ENCODE measurements at regions not wholly inside any gene's neighbourhood (a gene's known extent, or its start where the extent isn't known, plus 50 kb on each side); places are given as distances from the start of the nearest gene placed in this dataset.

DNA sequence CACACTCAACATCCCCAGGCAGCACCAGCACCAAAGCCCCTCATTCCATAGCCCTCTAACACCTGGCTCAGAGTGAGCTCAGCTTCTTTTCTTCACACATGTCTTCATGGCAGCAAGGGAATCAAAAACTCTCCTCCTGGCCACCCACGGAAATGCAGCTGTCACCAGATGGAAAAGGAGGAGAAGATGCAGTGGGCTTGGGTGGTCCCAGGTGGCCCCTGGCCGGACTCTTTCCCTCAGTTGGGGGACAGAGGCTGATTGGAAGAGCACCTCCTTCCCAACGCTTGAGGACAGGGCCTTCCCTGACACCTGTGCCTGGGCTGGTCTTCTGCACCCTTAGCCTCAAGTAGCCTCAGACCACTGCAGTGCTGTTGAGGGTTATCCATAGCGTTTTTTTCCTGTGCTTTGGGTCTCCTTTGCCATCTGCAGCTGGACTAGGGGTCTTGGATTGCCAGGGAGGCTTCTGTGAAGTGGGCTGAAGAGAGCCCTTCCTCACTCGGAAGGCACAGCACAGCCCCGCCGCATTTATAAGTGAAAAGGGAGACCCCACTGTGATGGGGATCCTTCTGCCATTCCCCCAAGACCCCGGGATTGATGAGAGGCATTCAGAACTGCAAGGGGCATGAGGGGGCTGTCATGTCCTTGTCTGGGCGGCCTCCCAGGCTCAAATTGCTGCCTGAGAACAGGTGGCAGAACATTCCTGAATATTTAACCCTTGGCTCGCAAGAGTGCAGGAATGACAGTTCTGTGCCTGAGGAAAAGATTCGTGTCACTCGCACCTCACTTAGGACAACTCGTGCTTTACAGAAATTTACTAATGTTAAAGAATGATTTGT is 200.0 kb downstream of the AUH start:
- no peak for FAIRE-seq
- Histone ChIP-seq H2BK20ac (ENCODE audit: low read length) (no peak overlapping the region), H2BK15ac (ENCODE audit: low read length) (peak overlapping the region; percentile 61; the same call in 1 of the 2 replicates), H2BK12ac (ENCODE audit: low read depth, low read length) (peak overlapping the region; percentile 85; the same call in 1 of the 2 replicates), H3K14ac (ENCODE audit: insufficient read length) (no peak overlapping the region), H3K23me2 (ENCODE audit: low read depth, low read length) (peaks cover 2% of the 10 kb centered on the region; the same call in 1 of the 2 replicates), H3K23ac (ENCODE audit: insufficient read length) (no peak overlapping the region), H3K4me1 (replicated peaks in 1 of 4; ENCODE audit: control insufficient read depth in 3 of 4, insufficient read depth in 4 of 4, low read length in 3 of 4) (peaks cover 0 to 15% (median 6%) of the 10 kb centered on the region in 4 experiments; a peak in 5 of 7 replicates), H3K79me1 (ENCODE audit: low read depth, low read length) (no peaks in the 10 kb centered on the region), H3K9ac (replicated peaks in 1 of 4; ENCODE audit: extremely low read depth in 1 of 4, low read depth in 3 of 4, low read length in 3 of 4) (no peak overlapping the region), H3K36me3 (ENCODE audit: control insufficient read depth in 2 of 4, insufficient read depth in 4 of 4, low read length in 3 of 4) (no peaks in the 10 kb centered on the region), H3K27ac (ENCODE audit: low read depth, low read length) (no peak overlapping the region), H3K4me2 (ENCODE audit: insufficient read depth in 1 of 2, low read depth in 2 of 2, low read length in 2 of 2) (no peak overlapping the region; a peak in 1 of 4 replicates), H4K5ac (ENCODE audit: insufficient read length, low read depth, low read length) (no peak overlapping the region), H2AFZ (ENCODE audit: low read length) (no peak overlapping the region), H3K79me2 (ENCODE audit: control insufficient read depth in 1 of 2, insufficient read depth in 2 of 2, low read length in 2 of 2) (no peaks in the 10 kb centered on the region), H3K9me3 (ENCODE audit: insufficient read depth in 2 of 2, low read depth in 1 of 2, low read length in 1 of 2) (no peaks in the 10 kb centered on the region), H3K18ac (ENCODE audit: extremely low read depth, low read length) (0 out of 2 replicates have a peak overlapping the region, but pooled peaks have one; percentile 4), H3K4me3 (ENCODE audit: extremely low read depth in 1 of 4, insufficient read depth in 2 of 4, low read depth in 3 of 4, low read length in 4 of 4) (no peak overlapping the region), H2BK120ac (replicated peaks; ENCODE audit: low read depth, low read length) (no peak overlapping the region), H4K20me1 (replicated peaks in 1 of 2; ENCODE audit: control insufficient read depth in 1 of 2, insufficient read depth in 2 of 2, low read length in 2 of 2) (no peaks in the 10 kb centered on the region), H4K8ac (ENCODE audit: extremely low read depth, insufficient read depth, low read length) (no peak overlapping the region), H4K91ac (replicated peaks; ENCODE audit: insufficient read length, low read length) (no peak overlapping the region), H2AK5ac (ENCODE audit: low read depth, low read length) (0 out of 2 replicates have a peak overlapping the region, but pooled peaks have one; percentile 15), H3K56ac (replicated peaks; ENCODE audit: insufficient read length, low read depth, low read length) (no peak overlapping the region), H3K27me3 (replicated peaks in 1 of 4; ENCODE audit: control insufficient read depth in 3 of 4, extremely low read depth in 1 of 4, insufficient read depth in 3 of 4, low read length in 3 of 4) (no peaks in the 10 kb centered on the region; a peak in 2 of 7 replicates), H3K4ac (replicated peaks; ENCODE audit: insufficient read length, low read depth, low read length) (no peak overlapping the region), H2BK5ac (ENCODE audit: low read depth, low read length) (no peak overlapping the region)
- ChIA-PET POLR2A (ENCODE audit: partially characterized antibody) (interaction anchor here (0.9 kb wide), 1 partner anchor 39 kb away, joined by 3 read pairs; no protein-coding TSS in a partner anchor), CTCF (ENCODE audit: partially characterized antibody) (interaction anchor here (1.0 to 1.2 kb wide), 2 partner anchors 21 to 127 kb away, joined by 3 read pairs; no protein-coding TSS in a partner anchor)
- WGBS, 2 experiments (ENCODE audit: extremely low coverage in 1 of 2, insufficient coverage in 1 of 2, insufficient read length in 1 of 2, insufficient replicate concordance in 2 of 2, low coverage in 1 of 2, low lambda C conversion rate in 2 of 2, missing lambda C conversion rate in 1 of 2) = 80% methylated on average over 13 of the region's 13 CpGs; no CpG with 5 or more reads in 1 of the 2 experiments
- DNase-seq (ENCODE audit: low read depth in 1 of 2, low spot score in 2 of 2) = no peak
- TF ChIP-seq, protein P1, sequence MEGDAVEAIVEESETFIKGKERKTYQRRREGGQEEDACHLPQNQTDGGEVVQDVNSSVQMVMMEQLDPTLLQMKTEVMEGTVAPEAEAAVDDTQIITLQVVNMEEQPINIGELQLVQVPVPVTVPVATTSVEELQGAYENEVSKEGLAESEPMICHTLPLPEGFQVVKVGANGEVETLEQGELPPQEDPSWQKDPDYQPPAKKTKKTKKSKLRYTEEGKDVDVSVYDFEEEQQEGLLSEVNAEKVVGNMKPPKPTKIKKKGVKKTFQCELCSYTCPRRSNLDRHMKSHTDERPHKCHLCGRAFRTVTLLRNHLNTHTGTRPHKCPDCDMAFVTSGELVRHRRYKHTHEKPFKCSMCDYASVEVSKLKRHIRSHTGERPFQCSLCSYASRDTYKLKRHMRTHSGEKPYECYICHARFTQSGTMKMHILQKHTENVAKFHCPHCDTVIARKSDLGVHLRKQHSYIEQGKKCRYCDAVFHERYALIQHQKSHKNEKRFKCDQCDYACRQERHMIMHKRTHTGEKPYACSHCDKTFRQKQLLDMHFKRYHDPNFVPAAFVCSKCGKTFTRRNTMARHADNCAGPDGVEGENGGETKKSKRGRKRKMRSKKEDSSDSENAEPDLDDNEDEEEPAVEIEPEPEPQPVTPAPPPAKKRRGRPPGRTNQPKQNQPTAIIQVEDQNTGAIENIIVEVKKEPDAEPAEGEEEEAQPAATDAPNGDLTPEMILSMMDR (IDR thresholded peaks at IDR 0.05; ENCODE audit: control extremely low read depth in 1 of 3, insufficient read depth in 1 of 3, low read depth in 1 of 3, low read length in 3 of 3) = peak in 1 of 3 experiments; percentile 8; a peak in 1 of 4 replicates
- TF ChIP-seq HDAC2 (IDR thresholded peaks at IDR 0.05; ENCODE audit: borderline replicate concordance in 1 of 2, low read depth in 2 of 2, low read length in 2 of 2) (no peak), TEAD4 (IDR thresholded peaks at IDR 0.05; ENCODE audit: low read depth, low read length) (0 out of 2 replicates have a peak, but pooled peaks have one; percentile 26), TCF12 (IDR thresholded peaks at IDR 0.05; ENCODE audit: low read depth, low read length) (no peak)
- TF ChIP-seq, protein P2, sequence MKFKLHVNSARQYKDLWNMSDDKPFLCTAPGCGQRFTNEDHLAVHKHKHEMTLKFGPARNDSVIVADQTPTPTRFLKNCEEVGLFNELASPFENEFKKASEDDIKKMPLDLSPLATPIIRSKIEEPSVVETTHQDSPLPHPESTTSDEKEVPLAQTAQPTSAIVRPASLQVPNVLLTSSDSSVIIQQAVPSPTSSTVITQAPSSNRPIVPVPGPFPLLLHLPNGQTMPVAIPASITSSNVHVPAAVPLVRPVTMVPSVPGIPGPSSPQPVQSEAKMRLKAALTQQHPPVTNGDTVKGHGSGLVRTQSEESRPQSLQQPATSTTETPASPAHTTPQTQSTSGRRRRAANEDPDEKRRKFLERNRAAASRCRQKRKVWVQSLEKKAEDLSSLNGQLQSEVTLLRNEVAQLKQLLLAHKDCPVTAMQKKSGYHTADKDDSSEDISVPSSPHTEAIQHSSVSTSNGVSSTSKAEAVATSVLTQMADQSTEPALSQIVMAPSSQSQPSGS (IDR thresholded peaks at IDR 0.05; ENCODE audit: low read length) = no peak
- TF ChIP-seq, protein P3, sequence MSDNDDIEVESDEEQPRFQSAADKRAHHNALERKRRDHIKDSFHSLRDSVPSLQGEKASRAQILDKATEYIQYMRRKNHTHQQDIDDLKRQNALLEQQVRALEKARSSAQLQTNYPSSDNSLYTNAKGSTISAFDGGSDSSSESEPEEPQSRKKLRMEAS (IDR thresholded peaks at IDR 0.05) = peak; percentile 45; the same call in 1 of the 2 replicates
